22Rv1 (cell line): ENCODE measurements at regions not wholly inside any gene's neighbourhood (a gene's known extent, or its start where the extent isn't known, plus 50 kb on each side); places are given as distances from the start of the nearest gene placed in this dataset.
"Not testable (repeated sequence)": the region's sequence is repeated elsewhere in the genome, so short reads cannot be mapped to it uniquely, and the experiment has no call there.

Experiments used
- H3K27ac ChIP-seq: fragments of 450-650 bp; 2 replicates; pipeline ENCODE4 v1.5.1; 2017
- CTCF ChIP-seq: fragments of 450-650 bp; IDR thresholded peaks from 2 replicates; pipeline ENCODE4 v1.5.1; 2017; ENCODE audit warnings: mild to moderate bottlenecking
- ZFX ChIP-seq: fragments of 450-650 bp; IDR thresholded peaks from 2 replicates; pipeline ENCODE4 v1.6.1; 2017; ENCODE audit warnings: antibody characterized with exemption, borderline replicate concordance

DNA sequence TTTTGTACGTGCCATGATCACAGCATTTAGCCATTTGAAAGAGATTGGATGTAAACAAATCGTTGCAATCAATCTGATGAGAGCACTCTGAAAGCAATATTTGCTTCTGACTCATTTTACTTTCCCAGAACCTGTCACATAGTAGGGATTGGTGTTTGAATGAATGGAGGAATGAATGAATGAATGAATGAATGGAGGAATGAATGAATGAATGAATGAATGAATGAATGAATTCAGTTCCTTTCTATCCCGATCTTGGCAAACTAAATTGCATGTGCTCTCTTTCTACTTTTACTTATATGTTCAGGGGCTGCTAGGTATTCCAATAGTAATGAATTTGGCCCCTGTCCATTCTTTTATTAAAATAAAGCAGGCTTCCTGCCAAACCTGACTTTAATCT lies 1091.7 kb upstream of the CELF2 start:
- no peak overlapping the region for H3K27ac ChIP-seq
- TF ChIP-seq ZFX: no peak
- TF ChIP-seq CTCF: no peak

DNA sequence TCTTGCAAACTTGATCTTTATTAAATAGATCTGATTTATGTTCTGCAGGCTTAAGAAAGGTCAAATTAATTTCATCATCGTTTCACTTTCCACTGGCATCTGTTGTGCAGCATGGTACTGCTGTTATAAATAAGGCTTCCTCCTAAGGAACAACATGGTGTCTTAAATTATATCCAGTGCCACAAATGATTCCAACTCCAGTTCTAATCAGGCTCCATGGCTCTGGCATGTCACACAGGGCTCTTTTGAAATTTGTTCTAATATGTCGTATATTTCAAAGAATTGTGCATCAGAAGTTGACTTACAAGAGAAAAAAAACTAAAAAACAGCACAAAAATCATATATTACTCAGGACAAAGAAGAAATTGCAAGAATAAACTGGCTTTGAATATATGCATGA lies 1090.8 kb upstream of the CELF2 start:
- no peak overlapping the region for H3K27ac ChIP-seq
- TF ChIP-seq CTCF: no peak
- TF ChIP-seq ZFX: no peak

- no peak overlapping the region for H3K27ac ChIP-seq
- no peak for TF ChIP-seq CTCF
- no peak for TF ChIP-seq ZFX
Measured at GRCh38 chr10:9939716-9940115, 1078.0 kb upstream of the CELF2 start.

DNA sequence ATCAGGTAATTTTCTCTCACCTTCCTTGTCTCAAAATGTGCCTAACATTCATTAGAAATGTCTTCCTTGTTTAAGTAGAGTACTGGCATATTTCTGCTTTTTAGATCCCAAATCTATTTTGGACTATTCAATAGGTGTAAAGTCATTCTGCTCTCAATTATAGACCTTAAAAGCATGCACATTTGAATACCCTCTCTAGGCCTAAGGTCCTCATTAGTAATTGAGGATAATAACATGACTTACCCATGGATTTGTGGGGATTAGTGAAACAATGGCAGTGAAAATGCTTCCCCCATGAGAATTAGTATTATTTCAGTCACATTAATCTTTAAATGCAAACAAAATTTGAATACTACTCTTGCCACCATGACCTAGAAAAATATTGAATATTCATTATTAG lies 1073.0 kb upstream of the CELF2 start:
- TF ChIP-seq CTCF (no peak), ZFX (no peak)

GRCh38 chr10:9950070-9950469 lies 1067.6 kb upstream of the CELF2 start:
- no peak for TF ChIP-seq ZFX
- no peak for TF ChIP-seq CTCF
- H3K27ac ChIP-seq: no peak overlapping the region

More for the DNA sequence above, 1073.0 kb upstream of the CELF2 start:
- no peak overlapping the region for H3K27ac ChIP-seq

DNA sequence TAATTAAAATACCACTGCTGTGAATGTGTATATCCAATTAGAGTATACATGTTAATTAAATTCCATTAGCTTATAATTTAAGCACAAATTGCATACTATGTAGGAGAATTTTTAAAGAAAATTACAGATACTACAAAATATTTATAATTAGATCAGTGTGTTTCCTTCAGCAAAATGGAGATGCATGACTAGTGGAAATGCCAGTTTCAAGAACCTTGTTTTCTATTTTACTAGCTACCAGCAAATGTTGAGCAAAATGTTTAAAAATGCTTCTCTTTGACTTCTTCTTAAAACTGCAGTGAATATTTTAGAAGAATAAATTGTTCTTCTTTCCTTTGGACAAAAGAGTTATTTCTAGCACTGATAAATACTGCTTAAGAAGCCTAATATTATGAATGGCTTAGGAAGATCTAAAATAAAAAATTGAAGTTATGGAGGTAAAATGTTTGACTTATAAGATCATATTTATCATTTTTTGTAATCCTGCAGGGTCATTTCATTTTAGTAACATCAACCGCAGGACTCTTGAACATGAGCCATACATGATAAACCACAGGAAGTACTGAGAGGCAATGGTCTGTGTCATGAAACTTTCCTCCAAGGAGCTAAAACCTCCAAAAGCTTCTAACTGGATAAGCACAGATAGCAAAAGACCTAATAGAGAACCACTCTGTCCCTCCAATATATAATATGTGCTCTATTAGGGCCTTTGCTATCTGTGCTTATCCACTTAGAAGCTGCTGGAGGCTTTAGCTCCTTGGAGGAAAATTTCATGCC lies 1066.0 kb upstream of the CELF2 start:
- H3K27ac ChIP-seq: no peak overlapping the region
- no peak for TF ChIP-seq CTCF

- H3K27ac ChIP-seq: no peak overlapping the region
- TF ChIP-seq CTCF (no peak), ZFX (no peak)
Measured at GRCh38 chr10:9957351-9957750, 1060.3 kb upstream of the CELF2 start.

DNA sequence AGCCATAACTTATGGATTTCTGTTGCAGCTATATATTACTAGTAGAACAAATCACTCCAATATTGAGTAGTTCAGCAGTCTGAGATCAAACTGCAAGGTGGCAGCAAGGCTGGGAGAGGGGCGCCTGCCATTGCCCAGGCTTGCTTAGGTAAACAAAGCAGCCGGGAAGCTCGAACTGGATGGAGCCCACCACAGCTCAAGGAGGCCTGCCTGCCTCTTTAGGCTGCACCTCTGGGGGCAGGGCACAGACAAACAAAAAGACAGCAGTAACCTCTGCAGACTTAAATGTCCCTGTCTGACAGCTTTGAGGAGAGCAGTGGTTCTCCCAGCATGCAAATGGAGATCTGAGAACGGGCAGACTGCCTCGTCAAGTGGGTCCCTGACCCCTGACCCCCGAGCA lies 1059.8 kb upstream of the CELF2 start:
- H3K27ac ChIP-seq: not testable (repeated sequence)
